PFSK-1 (cell line): ENCODE measurements at regions not wholly inside any gene's neighbourhood (a gene's known extent, or its start where the extent isn't known, plus 50 kb on each side); places are given as distances from the start of the nearest gene placed in this dataset.
A peak's percentile ranks its signal among the peaks of the same experiment; 100 is the strongest.

Experiments
- FOXP2 ChIP-seq: optimal IDR thresholded peaks from 2 replicates; pipeline ENCODE3; 2011; ENCODE audit warnings: borderline replicate concordance, control low read depth, inconsistent platforms; ENCODE audit not compliant: insufficient read depth; ENCODE audit errors: extremely low read length, extremely low read depth
- POLR2AphosphoS5 ChIP-seq: IDR thresholded peaks from 2 replicates; pipeline ENCODE4 v1.6.1; 2012; ENCODE audit warnings: low read depth, mild to moderate bottlenecking, control low read depth, low read length, moderate library complexity
- REST ChIP-seq, 2 experiments: IDR thresholded peaks; 2 replicates each; pipeline versions ENCODE4 v1.6.1 to v1.8.0; 2011 to 2012; ENCODE audit warnings: low read depth in 2 of 2, low read length in 2 of 2, control low read depth in 1 of 2, inconsistent platforms in 1 of 2, mild to moderate bottlenecking in 1 of 2, moderate library complexity in 1 of 2; ENCODE audit not compliant: insufficient read depth in 1 of 2
- SIN3A ChIP-seq: IDR thresholded peaks from 2 replicates; pipeline ENCODE4 v1.6.1; 2012; ENCODE audit warnings: mild to moderate bottlenecking, low read length, moderate library complexity, borderline replicate concordance; ENCODE audit not compliant: insufficient read depth
- TAF1 ChIP-seq: IDR thresholded peaks from 2 replicates; pipeline ENCODE4 v1.6.1; 2012; ENCODE audit warnings: low read length, control low read depth, borderline replicate concordance; ENCODE audit not compliant: insufficient read depth

DNA sequence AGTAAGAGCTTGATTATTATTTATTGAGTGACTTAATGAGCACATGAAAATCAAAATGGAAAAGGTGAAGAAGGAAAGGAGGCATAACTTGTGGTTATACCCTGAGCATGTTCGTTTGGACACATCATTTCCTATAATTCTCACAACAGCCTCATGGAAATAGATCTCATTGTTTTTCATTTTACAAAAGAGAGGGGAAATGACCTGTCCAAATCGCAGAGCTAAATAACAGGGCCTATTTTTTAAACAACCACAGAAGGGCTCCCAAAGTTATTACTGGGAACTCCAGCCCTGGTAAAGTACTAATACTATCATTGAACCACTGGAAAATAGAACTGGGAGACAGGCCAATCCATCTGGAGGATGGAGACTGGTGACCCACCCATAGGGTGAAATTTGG lies 317.7 kb upstream of the C16orf82 start:
- TF ChIP-seq SIN3A, result no peak
- no peak for TF ChIP-seq FOXP2
- TF ChIP-seq TAF1, result no peak
- no peak for TF ChIP-seq POLR2AphosphoS5
- no peak for TF ChIP-seq REST (IDR thresholded peaks at IDR 0.05; ENCODE audit: insufficient read depth in 1 of 2, low read depth in 2 of 2, low read length in 2 of 2)

DNA sequence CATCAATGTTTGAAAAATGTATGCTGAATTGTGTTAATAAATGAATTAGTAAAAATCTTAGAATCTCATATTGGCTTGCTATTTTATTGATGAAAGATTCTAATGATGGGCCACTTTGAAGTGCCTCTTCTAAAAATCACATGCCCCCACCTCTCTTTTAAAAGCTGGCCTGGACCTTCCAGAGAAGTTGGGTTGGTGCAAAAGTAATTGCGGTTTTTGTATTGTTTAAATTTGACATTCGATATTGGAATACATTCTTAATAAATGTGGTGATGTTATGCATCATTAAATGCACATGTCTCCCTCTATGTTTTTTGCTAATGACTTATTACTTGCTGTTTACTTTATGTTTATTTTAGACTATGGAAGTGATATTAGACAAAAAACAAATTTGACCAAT lies 314.6 kb upstream of the C16orf82 start:
- no peak for TF ChIP-seq REST (IDR thresholded peaks at IDR 0.05; ENCODE audit: insufficient read depth in 1 of 2, low read depth in 2 of 2, low read length in 2 of 2)
- no peak for TF ChIP-seq POLR2AphosphoS5
- no peak for TF ChIP-seq SIN3A
- TF ChIP-seq FOXP2, result no peak
- no peak for TF ChIP-seq TAF1

- no peak for TF ChIP-seq FOXP2
- TF ChIP-seq REST (IDR thresholded peaks at IDR 0.05; ENCODE audit: insufficient read depth in 1 of 2, low read depth in 2 of 2, low read length in 2 of 2), result no peak
- no peak for TF ChIP-seq TAF1
Observed at GRCh38 chr16:26756633-26757032, 310.1 kb upstream of the C16orf82 start.

GRCh38 chr16:26762594-26762993 lies 304.1 kb upstream of the C16orf82 start:
- peak in 1 of 2 experiments; percentile 86; a peak in 2 of 4 replicates for TF ChIP-seq REST (IDR thresholded peaks at IDR 0.05; ENCODE audit: insufficient read depth in 1 of 2, low read depth in 2 of 2, low read length in 2 of 2)
- no peak for TF ChIP-seq TAF1

DNA sequence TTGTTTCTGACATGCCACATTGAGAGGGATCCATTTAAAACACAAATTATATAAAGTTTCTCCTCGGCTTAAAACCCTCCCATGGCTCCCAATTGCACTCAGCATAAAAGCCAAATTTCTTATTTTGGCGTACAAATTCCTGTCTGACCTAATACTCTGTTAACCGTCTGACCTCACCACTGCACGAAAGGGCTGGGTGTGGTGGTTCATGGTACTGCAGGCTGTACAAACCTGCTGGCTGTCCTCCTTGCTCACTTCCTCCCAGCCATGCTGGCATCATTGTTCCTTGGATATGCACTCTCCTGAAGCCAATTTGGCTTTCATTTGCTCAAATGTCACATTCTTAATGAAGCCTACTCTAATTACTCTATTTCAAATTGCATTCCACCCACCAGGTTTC lies 301.6 kb upstream of the C16orf82 start:
- TF ChIP-seq SIN3A (no peak), POLR2AphosphoS5 (no peak), FOXP2 (no peak), REST (IDR thresholded peaks at IDR 0.05; ENCODE audit: insufficient read depth in 1 of 2, low read depth in 2 of 2, low read length in 2 of 2) (no peak), TAF1 (no peak)
